ENCODE measurements at regions not wholly inside any gene's neighbourhood (a gene's known extent, or its start where the extent isn't known, plus 50 kb on each side); places are given as distances from the start of the nearest gene placed in this dataset.

- no peak for TF ChIP-seq EGR1 (IDR thresholded peaks at IDR 0.05)
- TF ChIP-seq YY1 (IDR thresholded peaks at IDR 0.05; ENCODE audit: low read depth): no peak
Observed at GRCh38 chr7:51539840-51540239, 223.2 kb upstream of the COBL start.

All from Ishikawa (cell line).